ENCODE measurements at regions not wholly inside any gene's neighbourhood (a gene's known extent, or its start where the extent isn't known, plus 50 kb on each side); places are given as distances from the start of the nearest gene placed in this dataset.

DNA sequence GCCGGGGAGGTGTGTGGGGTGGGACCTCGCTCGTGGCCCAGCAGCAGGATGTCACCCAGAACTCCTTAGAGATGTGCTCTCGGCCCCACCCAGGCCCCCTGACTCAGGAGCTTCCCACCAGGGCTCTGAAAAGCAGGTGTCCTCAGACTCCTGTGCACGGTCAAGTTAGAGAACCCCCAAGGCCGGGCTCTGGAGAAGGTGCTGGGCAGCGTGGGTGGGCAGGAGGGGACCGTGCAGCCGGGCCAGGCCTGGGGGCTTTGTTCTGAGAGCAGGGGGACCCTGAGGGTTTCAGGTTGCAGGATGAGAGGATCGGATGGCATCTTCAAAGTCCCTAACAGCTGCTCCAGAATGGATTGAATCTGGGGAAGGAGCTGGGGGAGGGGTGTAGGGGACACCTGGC, 164.4 kb upstream of the CIBAR2 start:
- Histone ChIP-seq H3K27ac (ENCODE audit: low read depth in 1 of 2, low read length in 2 of 2) (no peak overlapping the region), H3K27me3 (ENCODE audit: control insufficient read depth in 2 of 2, insufficient read depth in 2 of 2, low read length in 2 of 2) (no peaks in the 10 kb centered on the region), H3K36me3 (replicated peaks in 1 of 2; ENCODE audit: control insufficient read depth in 1 of 2, insufficient read depth in 2 of 2, low read length in 2 of 2) (no peaks in the 10 kb centered on the region), H2AFZ (ENCODE audit: insufficient read depth, low read depth, low read length, poor library complexity, severe bottlenecking) (no peak overlapping the region), H4K20me1 (ENCODE audit: insufficient read depth, low read length) (no peaks in the 10 kb centered on the region), H3K9ac (ENCODE audit: insufficient read depth, low read length, poor library complexity, severe bottlenecking) (no peak overlapping the region), H3K4me2 (replicated peaks; ENCODE audit: extremely low read depth, low read length, poor library complexity, severe bottlenecking) (no peak overlapping the region), H3K9me3 (replicated peaks in 1 of 2; ENCODE audit: control insufficient read depth in 1 of 2, insufficient read depth in 1 of 2, low read length in 2 of 2) (no peaks in the 10 kb centered on the region), H3K4me3 (replicated peaks in 1 of 3; ENCODE audit: low read depth in 2 of 3, low read length in 3 of 3) (no peak overlapping the region), H3K79me2 (ENCODE audit: insufficient read depth, low read length) (no peaks in the 10 kb centered on the region), H3K4me1 (ENCODE audit: control insufficient read depth in 1 of 2, insufficient read depth in 2 of 2, low read length in 2 of 2) (no peaks in the 10 kb centered on the region)
- Mint-ChIP-seq H3K4me3 (no peak overlapping the region), H3K27me3 (ENCODE audit: low read depth in 3 of 3) (peaks cover 4 to 8% (median 6%) of the 10 kb centered on the region in 3 donors), H3K4me1 (no peaks in the 10 kb centered on the region), H3K9me3 (no peaks in the 10 kb centered on the region), H3K27ac (no peak overlapping the region), H3K36me3 (no peaks in the 10 kb centered on the region)
- 89% methylated on average over 9 of the region's 10 CpGs for WGBS (ENCODE audit: insufficient coverage)
- intact Hi-C loops (cut with micrococcal nuclease): no loop called here
- no peak for DNase-seq
- TF ChIP-seq, protein P1, sequence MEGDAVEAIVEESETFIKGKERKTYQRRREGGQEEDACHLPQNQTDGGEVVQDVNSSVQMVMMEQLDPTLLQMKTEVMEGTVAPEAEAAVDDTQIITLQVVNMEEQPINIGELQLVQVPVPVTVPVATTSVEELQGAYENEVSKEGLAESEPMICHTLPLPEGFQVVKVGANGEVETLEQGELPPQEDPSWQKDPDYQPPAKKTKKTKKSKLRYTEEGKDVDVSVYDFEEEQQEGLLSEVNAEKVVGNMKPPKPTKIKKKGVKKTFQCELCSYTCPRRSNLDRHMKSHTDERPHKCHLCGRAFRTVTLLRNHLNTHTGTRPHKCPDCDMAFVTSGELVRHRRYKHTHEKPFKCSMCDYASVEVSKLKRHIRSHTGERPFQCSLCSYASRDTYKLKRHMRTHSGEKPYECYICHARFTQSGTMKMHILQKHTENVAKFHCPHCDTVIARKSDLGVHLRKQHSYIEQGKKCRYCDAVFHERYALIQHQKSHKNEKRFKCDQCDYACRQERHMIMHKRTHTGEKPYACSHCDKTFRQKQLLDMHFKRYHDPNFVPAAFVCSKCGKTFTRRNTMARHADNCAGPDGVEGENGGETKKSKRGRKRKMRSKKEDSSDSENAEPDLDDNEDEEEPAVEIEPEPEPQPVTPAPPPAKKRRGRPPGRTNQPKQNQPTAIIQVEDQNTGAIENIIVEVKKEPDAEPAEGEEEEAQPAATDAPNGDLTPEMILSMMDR (IDR thresholded peaks at IDR 0.05): no peak

DNA sequence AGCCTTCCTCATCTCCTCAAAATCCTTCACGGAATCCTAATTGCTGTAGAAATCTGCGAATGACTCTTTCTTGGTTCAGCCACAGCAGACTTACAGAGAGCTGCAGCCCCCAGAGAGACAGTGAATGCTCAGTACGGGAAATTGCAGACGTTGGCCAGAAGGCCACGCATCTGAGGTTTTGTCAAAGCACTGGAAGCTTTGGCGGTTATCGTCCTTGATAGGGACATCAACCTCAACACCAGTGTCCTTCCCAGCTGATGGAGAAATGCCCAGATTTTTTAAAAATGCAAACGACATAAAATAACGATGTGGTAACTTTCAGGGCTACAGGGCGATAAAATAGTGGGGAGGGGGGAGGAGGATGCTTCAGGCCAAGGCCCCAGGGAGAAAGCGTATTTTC, 166.6 kb upstream of the CIBAR2 start:
- Histone ChIP-seq H3K4me3 (replicated peaks in 1 of 3; ENCODE audit: low read depth in 2 of 3, low read length in 3 of 3) (no peak overlapping the region), H3K36me3 (replicated peaks in 1 of 2; ENCODE audit: control insufficient read depth in 1 of 2, insufficient read depth in 2 of 2, low read length in 2 of 2) (no peaks in the 10 kb centered on the region), H3K4me1 (ENCODE audit: control insufficient read depth in 1 of 2, insufficient read depth in 2 of 2, low read length in 2 of 2) (no peaks in the 10 kb centered on the region), H2AFZ (ENCODE audit: insufficient read depth, low read depth, low read length, poor library complexity, severe bottlenecking) (no peak overlapping the region), H3K27me3 (ENCODE audit: control insufficient read depth in 2 of 2, insufficient read depth in 2 of 2, low read length in 2 of 2) (no peaks in the 10 kb centered on the region), H3K4me2 (replicated peaks; ENCODE audit: extremely low read depth, low read length, poor library complexity, severe bottlenecking) (no peak overlapping the region), H3K79me2 (ENCODE audit: insufficient read depth, low read length) (no peaks in the 10 kb centered on the region), H3K9ac (ENCODE audit: insufficient read depth, low read length, poor library complexity, severe bottlenecking) (no peak overlapping the region), H3K9me3 (replicated peaks in 1 of 2; ENCODE audit: control insufficient read depth in 1 of 2, insufficient read depth in 1 of 2, low read length in 2 of 2) (no peaks in the 10 kb centered on the region), H4K20me1 (ENCODE audit: insufficient read depth, low read length) (no peaks in the 10 kb centered on the region), H3K27ac (ENCODE audit: low read depth in 1 of 2, low read length in 2 of 2) (no peak overlapping the region)
- peaks cover 4 to 8% (median 6%) of the 10 kb centered on the region in 3 donors for H3K27me3 Mint-ChIP-seq (ENCODE audit: low read depth in 3 of 3)
- 68% methylated on average over 6 of the region's 11 CpGs for WGBS (ENCODE audit: insufficient coverage)
- no peaks in the 10 kb centered on the region for H3K9me3 Mint-ChIP-seq
- intact Hi-C loops (cut with micrococcal nuclease): no loop called here
- H3K36me3 Mint-ChIP-seq: no peaks in the 10 kb centered on the region
- H3K27ac Mint-ChIP-seq: no peak overlapping the region
- no peak overlapping the region for H3K4me3 Mint-ChIP-seq
- TF ChIP-seq, protein P1 (IDR thresholded peaks at IDR 0.05): no peak
- H3K4me1 Mint-ChIP-seq: no peaks in the 10 kb centered on the region
- DNase-seq: no peak

Data from CD14-positive monocyte (primary cell).